ENCODE measurements at regions not wholly inside any gene's neighbourhood (a gene's known extent, or its start where the extent isn't known, plus 50 kb on each side); places are given as distances from the start of the nearest gene placed in this dataset.

GRCh38 chr3:76523337-76523736 lies 516.6 kb upstream of the ROBO2 start:
- TF ChIP-seq CTCF (IDR thresholded peaks at IDR 0.05): no peak
- no peak for TF ChIP-seq POLR2A (IDR thresholded peaks at IDR 0.05)

All from lower leg skin (tissue), 3 donors.